IMR-90 (cell line): ENCODE measurements at regions not wholly inside any gene's neighbourhood (a gene's known extent, or its start where the extent isn't known, plus 50 kb on each side); places are given as distances from the start of the nearest gene placed in this dataset.

Experiments used
- ATAC-seq: fragments of 200-7000 bp; cut with Tn5 transposase; 2 replicates; pipeline ENCODE4 v1.9.1; 2020; ENCODE audit warnings: low read depth, mild to moderate bottlenecking, moderate library complexity
- BruUV-seq: library from RNA; stranded (reverse); fragments of 400-500 nt; replicated peaks from 2 replicates; lab custom pipeline; 2021; lab: Mats Ljungman, UMichigan
- CTCF ChIA-PET: fragments of 300-600 bp; formaldehyde crosslinking; extraction: SDS; loops from one replicate; lab custom pipeline; 2021; ENCODE audit warnings: antibody characterized with exemption; lab: Yijun Ruan, JAX
- POLR2A ChIA-PET: fragments of 300-600 bp; sonication (Branson Sonifier 250); formaldehyde crosslinking; loops from one replicate; lab custom pipeline; 2022; ENCODE audit warnings: antibody characterized with exemption; ENCODE audit not compliant: unreplicated experiment; lab: Charles Lee
- DNase-seq: peaks from one replicate; pipeline ENCODE4 v3.0.0; 2013
- H2AFZ ChIP-seq: replicated peaks from 2 replicates; pipeline ENCODE3; 2013; ENCODE audit warnings: low read length, mild to moderate bottlenecking; ENCODE audit not compliant: poor library complexity
- H2AK5ac ChIP-seq: 2 replicates; pipeline ENCODE4 v1.6.1; 2013; ENCODE audit warnings: low read depth, low read length, inconsistent platforms
- H2AK9ac ChIP-seq: replicated peaks from 2 replicates; pipeline ENCODE3; 2013; ENCODE audit warnings: mild to moderate bottlenecking, low read depth, low read length, moderate library complexity; ENCODE audit not compliant: poor library complexity
- H2BK120ac ChIP-seq: 2 replicates; pipeline ENCODE4 v1.6.1; 2013; ENCODE audit warnings: low read depth, low read length, inconsistent platforms
- H2BK15ac ChIP-seq: 3 replicates; pipeline ENCODE4 v1.6.1; 2013; ENCODE audit warnings: low read depth, low read length, inconsistent platforms
- H2BK20ac ChIP-seq: 2 replicates; pipeline ENCODE4 v1.6.1; 2013; ENCODE audit warnings: low read depth, mild to moderate bottlenecking, inconsistent platforms, low read length, moderate library complexity
- H2BK5ac ChIP-seq: 2 replicates; pipeline ENCODE4 v1.6.1; 2013; ENCODE audit warnings: mild to moderate bottlenecking, low read depth, low read length, inconsistent platforms; ENCODE audit not compliant: poor library complexity, severe bottlenecking
- H3K14ac ChIP-seq: replicated peaks from 2 replicates; pipeline ENCODE4 v1.6.1; 2013; ENCODE audit warnings: low read depth, low read length, inconsistent platforms
- H3K18ac ChIP-seq: 2 replicates; pipeline ENCODE4 v1.6.1; 2013; ENCODE audit warnings: low read depth, low read length, control low read depth
- H3K23ac ChIP-seq: 2 replicates; pipeline ENCODE4 v1.6.1; 2013; ENCODE audit warnings: low read depth, low read length, inconsistent platforms
- H3K27ac ChIP-seq: 2 replicates; pipeline ENCODE4 v1.5.1; 2013; ENCODE audit warnings: mild to moderate bottlenecking, control low read depth, low read length; ENCODE audit not compliant: insufficient read depth
- H3K27me3 ChIP-seq: 2 replicates; pipeline ENCODE4 v1.6.1; 2013; ENCODE audit warnings: low read length; ENCODE audit not compliant: control insufficient read depth, insufficient read depth
- H3K36me3 ChIP-seq: 2 replicates; pipeline ENCODE4 v1.6.1; 2013; ENCODE audit warnings: low read length, mixed read lengths; ENCODE audit not compliant: control insufficient read depth, insufficient read depth
- H3K4ac ChIP-seq: 2 replicates; pipeline ENCODE4 v1.6.1; 2013; ENCODE audit warnings: low read depth, low read length, inconsistent platforms
- H3K4me1 ChIP-seq: 2 replicates; pipeline ENCODE4 v1.6.1; 2013; ENCODE audit warnings: low read length, mixed read lengths; ENCODE audit not compliant: control insufficient read depth, insufficient read depth
- H3K4me2 ChIP-seq: 2 replicates; pipeline ENCODE4 v1.6.1; 2013; ENCODE audit warnings: low read depth, mild to moderate bottlenecking, control low read depth, low read length, moderate library complexity
- H3K4me3 ChIP-seq: 2 replicates; pipeline ENCODE4 v1.5.1; 2013; ENCODE audit warnings: low read depth, mild to moderate bottlenecking, control low read depth, low read length, moderate library complexity; ENCODE audit not compliant: insufficient read depth
- H3K56ac ChIP-seq: 2 replicates; pipeline ENCODE4 v1.6.1; 2013; ENCODE audit warnings: low read length, inconsistent platforms; ENCODE audit not compliant: insufficient read depth; ENCODE audit errors: extremely low read depth
- H3K79me1 ChIP-seq, 2 experiments: 2 replicates each; pipeline ENCODE4 v1.6.1; 2013; ENCODE audit warnings: low read length in 2 of 2, inconsistent platforms in 1 of 2, low read depth in 1 of 2
- H3K9ac ChIP-seq: 2 replicates; pipeline ENCODE4 v1.6.1; 2013; ENCODE audit warnings: low read depth, low read length, control low read depth
- H3K9me1 ChIP-seq: 2 replicates; pipeline ENCODE4 v1.6.1; 2013; ENCODE audit warnings: low read length, inconsistent platforms; ENCODE audit not compliant: insufficient read depth
- H3K9me3 ChIP-seq: 2 replicates; pipeline ENCODE4 v1.6.1; 2013; ENCODE audit warnings: low read length; ENCODE audit not compliant: control insufficient read depth, insufficient read depth
- H4K20me1 ChIP-seq: 2 replicates; pipeline ENCODE4 v1.6.1; 2013; ENCODE audit warnings: low read length, inconsistent platforms; ENCODE audit not compliant: insufficient read depth
- H4K5ac ChIP-seq: 2 replicates; pipeline ENCODE4 v1.6.1; 2013; ENCODE audit warnings: mild to moderate bottlenecking, low read depth, low read length, control low read depth
- H4K8ac ChIP-seq, 2 experiments: 2 replicates each; pipeline ENCODE4 v1.6.1; 2013; ENCODE audit warnings: low read depth in 2 of 2, low read length in 2 of 2, control low read depth in 1 of 2, inconsistent platforms in 1 of 2
- H4K91ac ChIP-seq: 2 replicates; pipeline ENCODE4 v1.6.1; 2013; ENCODE audit warnings: low read depth, low read length, inconsistent platforms; ENCODE audit not compliant: insufficient read depth
- CHD1 ChIP-seq: IDR thresholded peaks from 2 replicates; pipeline ENCODE4 v1.6.1; 2012; ENCODE audit warnings: low read depth, low read length, improper control_type of control experiment
- ELK1 ChIP-seq: fragments of 150-350 bp; IDR thresholded peaks from 2 replicates; pipeline ENCODE4 v1.6.1; 2016; ENCODE audit warnings: low read depth, mild to moderate bottlenecking, low read length, moderate library complexity, borderline replicate concordance
- FOS ChIP-seq: fragments of 150-350 bp; IDR thresholded peaks from 2 replicates; pipeline ENCODE4 v1.6.1; 2016; ENCODE audit warnings: low read depth, low read length
- MXI1 ChIP-seq: IDR thresholded peaks from 2 replicates; pipeline ENCODE4 v1.6.1; 2012; ENCODE audit warnings: low read depth, mild to moderate bottlenecking, low read length, moderate library complexity, borderline replicate concordance
- RFX5 ChIP-seq: IDR thresholded peaks from 2 replicates; pipeline ENCODE4 v1.8.0; 2012; ENCODE audit warnings: low read depth, mild to moderate bottlenecking, low read length, moderate library complexity
- WGBS, 2 experiments: methylation state at CpG; one replicate each; pipeline versions ENCODE4 v1.1.5 to v1.1.7; 2013; ENCODE audit warnings: missing lambda C conversion rate in 2 of 2; ENCODE audit not compliant: insufficient read length in 1 of 2; ENCODE audit errors: extremely low coverage in 2 of 2; 5-methylcytosine and 5-hydroxymethylcytosine counted together
- dilution Hi-C: fragments of 300-500 bp; cut with HindIII; formaldehyde crosslinking; loops from one replicate; pipeline ENCODE4 v1.14.3; 2018; ENCODE audit warnings: low sequenced_read_pairs; ENCODE audit not compliant: unreplicated experiment
- in situ Hi-C: fragments of 300-500 bp; cut with MboI; formaldehyde crosslinking; loops from 3 replicates; pipeline ENCODE4 v1.14.3; 2019; ENCODE audit warnings: low sequenced_read_pairs, inconsistent platforms, mixed read lengths
- intact Hi-C: fragments of 100-400 bp; cut with micrococcal nuclease; formaldehyde crosslinking; loops from 2 replicates; pipeline ENCODE4 v1.10.0; 2022

DNA sequence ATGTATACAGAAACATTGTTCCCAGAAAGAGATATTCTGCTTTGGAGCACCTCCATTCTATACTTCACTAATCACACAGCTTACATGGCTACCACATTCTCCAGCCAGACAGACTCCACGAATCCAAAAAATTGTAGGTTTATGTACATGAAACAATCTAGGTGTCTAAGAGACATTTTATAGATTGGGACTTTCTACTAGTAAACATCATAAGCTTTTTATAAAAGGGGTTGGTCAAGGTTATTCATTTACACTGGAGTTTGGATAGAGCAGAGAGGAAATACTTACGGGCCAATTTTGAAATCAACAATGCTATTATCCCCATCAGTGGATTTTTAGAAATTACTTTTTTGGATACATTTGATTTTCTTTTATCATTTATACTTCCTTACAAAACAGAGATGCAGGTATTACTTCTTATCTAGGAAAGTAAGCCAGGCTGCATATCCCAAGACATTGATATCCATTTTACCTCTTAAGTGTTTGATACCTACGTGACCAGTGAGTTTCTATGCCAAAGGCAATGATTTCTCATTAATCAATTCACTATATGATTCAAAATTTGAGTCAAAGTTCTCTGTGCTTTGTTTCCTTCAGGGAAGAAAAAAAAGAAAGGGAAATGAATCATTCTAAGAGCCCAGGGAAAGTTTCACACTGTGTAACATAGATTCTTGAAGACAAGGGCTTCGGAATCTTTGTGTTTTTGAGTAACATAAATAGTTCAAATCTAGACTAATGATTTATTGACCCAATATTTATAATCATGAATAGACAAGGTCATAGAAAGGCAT is 140.5 kb downstream of the PTH2R start:
- Histone ChIP-seq H3K9ac (no peak overlapping the region), H4K8ac (no peak overlapping the region), H3K9me1 (no peaks in the 10 kb centered on the region), H3K56ac (no peak overlapping the region), H3K23ac (no peak overlapping the region), H2BK15ac (no peak overlapping the region), H3K4me3 (no peak overlapping the region), H3K36me3 (no peaks in the 10 kb centered on the region), H3K27me3 (no peaks in the 10 kb centered on the region), H2AK9ac (no peak overlapping the region), H3K4ac (no peak overlapping the region), H2BK20ac (no peak overlapping the region), H4K91ac (no peak overlapping the region), H3K4me1 (no peaks in the 10 kb centered on the region), H3K79me1 (no peaks in the 10 kb centered on the region), H3K27ac (no peak overlapping the region), H2AFZ (no peak overlapping the region), H4K5ac (no peak overlapping the region), H2BK120ac (no peak overlapping the region), H3K18ac (no peak overlapping the region), H4K20me1 (no peaks in the 10 kb centered on the region), H2AK5ac (no peak overlapping the region), H3K9me3 (peaks cover 4% of the 10 kb centered on the region), H2BK5ac (no peak overlapping the region), H3K4me2 (no peak overlapping the region), H3K14ac (no peak overlapping the region)
- dilution Hi-C loops: no loop called here
- in situ Hi-C loops: no loop called here
- DNase-seq: no peak
- no CpG with 5 or more reads among the region's 4 CpGs for WGBS, 2 experiments
- ATAC-seq: no peak
- BruUV-seq: no TSS peak
- TF ChIP-seq MXI1: no peak
- no peak for TF ChIP-seq ELK1
- no peak for TF ChIP-seq CHD1
- no peak for TF ChIP-seq FOS
- no peak for TF ChIP-seq RFX5
- ChIA-PET POLR2A (no interaction called here), CTCF (no interaction called here)
- intact Hi-C loops: no loop called here
